ENCODE measurements at regions not wholly inside any gene's neighbourhood (a gene's known extent, or its start where the extent isn't known, plus 50 kb on each side); places are given as distances from the start of the nearest gene placed in this dataset.

DNA sequence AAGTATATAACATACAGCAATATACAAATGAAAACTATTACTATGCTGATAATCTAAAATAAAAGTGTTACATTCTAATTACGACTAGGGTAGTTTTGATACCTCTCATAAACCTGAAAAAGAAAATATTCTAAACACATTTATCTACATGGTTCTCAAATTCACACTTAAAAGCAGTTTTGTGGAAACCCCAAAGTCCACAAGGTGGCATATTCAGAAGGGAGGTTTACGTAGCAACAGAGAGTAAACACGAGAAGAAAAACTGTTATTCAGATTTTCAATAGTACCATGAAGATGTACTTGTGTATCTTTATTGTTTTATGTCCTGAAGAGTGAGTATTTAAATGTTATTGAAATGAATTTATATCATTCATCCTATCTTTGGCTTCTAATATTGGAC lies 275.9 kb upstream of the KLHL1 start:
- no peak for DNase-seq (ENCODE audit: low spot score)

DNA sequence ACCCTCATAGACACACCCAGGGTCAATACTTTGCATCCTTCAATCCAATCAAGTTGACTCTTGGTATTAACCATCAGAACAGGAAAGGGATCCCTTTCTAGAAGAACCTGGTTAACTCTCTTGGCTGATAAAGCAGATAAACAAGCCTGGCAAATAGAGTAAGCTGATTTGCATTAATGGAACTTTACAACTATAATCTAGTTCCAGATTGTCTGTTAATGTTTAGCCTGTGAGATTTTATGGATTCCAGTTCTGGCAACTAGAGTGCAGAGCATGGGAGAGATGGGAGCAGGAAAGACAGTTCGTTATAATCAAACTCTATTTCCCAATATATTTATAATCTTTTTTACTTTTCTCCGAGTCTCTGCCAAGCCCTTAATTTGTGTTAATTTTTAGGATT lies 272.6 kb upstream of the KLHL1 start:
- no peak for DNase-seq (ENCODE audit: low spot score)

DNA sequence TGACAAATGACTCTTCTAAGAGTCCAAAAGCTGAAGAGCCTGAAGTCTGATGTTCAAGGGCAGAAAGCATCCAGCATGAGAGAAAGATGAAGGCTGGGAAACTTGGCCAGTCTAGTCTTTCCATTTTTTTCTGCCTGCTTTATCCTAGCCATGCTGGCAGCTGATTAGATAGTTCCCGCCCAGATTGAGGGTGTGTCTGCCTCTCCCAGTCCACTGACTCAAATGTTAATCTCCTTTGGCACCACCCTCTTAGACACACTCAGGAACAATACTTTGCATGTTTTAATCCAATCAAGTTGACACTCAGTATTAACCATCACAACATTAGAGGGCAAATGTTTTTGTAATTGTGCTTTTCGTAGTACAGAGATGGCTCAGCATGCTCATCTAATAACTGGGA lies 267.5 kb upstream of the KLHL1 start:
- DNase-seq (ENCODE audit: low spot score): no peak

DNA sequence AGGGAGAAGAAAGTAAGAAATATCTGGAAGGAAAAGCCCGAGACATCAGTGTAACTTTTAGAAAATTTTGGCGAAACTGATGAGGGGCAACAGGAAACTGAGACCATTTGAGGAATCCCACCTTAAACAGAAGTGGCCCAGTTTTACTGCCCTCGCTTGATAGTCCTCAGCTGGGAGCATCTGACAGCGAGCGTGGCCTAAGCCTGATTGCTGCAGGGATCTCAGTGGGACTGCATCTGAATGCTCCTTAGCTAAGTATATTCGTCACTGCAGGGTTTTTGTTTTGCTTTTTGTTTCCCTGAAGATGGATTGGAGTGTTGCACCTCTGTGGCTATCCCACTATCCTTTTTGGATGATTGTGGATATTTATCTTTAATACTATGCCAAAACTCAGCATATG lies 262.7 kb upstream of the KLHL1 start:
- DNase-seq (ENCODE audit: low spot score): no peak

DNA sequence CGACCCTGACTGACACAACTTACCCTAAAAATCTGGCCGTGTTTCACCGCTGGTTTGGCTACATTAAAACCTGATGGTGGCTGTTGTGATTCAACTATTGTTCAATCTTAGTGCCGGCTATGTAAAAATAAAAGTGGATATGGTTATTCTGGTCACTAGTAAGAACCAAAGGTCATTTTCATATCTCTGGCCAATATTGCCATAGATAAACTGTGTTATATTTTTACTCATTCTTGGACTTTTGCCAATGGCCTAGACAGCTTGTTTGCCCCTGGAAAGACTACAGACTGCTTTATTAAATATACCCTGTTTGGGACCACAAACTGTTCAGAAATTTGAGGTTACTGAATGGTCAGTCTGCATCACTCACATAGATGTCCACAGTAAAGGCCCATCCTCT lies 258.5 kb upstream of the KLHL1 start:
- DNase-seq (ENCODE audit: low spot score): no peak

DNA sequence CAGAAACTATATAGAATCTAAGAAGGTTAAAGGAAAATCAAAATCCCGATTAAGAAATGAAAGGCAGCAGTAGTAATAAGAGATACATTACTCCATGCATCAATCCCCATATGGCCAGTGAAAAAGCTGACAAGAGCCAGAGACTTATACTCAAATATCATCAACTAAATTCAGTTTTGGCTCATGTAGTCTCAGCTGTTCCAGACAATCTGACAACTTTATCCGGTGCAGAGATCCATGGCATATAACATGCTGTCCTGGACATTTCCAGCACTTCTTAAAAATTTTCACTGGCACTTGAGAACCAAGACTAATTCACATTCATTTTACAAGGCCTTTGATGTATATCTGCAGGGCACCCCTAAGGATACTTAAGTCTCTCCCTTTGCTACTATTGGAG lies 255.7 kb upstream of the KLHL1 start:
- no peak for DNase-seq (ENCODE audit: low spot score)

DNA sequence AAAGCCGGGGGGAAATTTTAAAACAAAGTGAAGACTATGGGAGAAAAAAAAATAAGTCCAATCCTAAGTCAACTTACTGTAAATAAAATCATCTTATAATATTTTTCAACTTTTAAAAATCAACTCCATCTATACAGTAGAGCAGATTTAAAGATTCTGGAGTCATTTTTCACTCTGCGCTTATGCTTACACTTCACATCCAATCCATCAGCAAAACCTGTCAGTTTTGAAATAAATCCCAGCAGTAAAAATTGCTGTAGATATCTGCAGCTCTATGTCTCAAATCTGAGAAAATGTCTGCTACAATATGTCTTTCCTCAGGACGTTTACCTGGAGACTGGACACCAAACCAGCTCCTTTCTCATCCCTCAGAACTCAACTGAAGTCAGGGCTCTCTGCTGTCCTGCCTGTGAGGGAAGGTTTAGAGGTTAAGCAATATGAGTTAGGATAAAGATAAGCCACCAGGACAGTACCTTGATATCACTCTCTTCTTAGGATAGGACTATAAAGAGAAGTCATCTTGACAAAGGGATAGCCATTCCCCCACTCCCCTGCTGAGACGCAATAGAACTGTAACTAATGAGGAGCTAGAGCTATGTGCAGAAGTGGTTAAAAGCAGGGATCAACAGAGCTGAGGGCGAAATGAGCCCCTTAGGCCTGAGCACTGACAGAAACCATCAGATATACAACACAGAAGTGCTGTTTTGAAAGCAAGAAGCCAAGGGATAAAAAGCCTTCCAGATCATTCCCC lies 254.7 kb upstream of the KLHL1 start:
- no peak for DNase-seq (ENCODE audit: low spot score)

DNA sequence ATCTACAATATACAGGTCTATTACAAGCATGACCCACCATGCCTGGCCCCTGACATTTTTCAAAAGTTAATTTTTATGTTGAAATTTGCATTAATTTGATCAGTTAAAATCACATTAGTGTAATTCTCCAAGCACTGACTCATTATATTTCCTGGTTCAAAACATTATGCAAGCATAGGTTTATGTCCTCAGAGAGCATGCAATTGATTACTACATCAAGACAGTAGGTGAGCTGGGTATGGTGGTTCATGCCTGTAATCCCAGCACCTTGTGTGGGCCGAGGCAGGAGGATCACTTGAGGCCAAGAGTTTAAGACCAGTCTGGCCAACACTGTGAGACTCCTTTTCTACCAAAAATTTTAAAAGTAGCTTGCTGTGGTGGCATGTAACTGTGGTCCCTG lies 248.8 kb upstream of the KLHL1 start:
- no peak for DNase-seq (ENCODE audit: low spot score)

DNA sequence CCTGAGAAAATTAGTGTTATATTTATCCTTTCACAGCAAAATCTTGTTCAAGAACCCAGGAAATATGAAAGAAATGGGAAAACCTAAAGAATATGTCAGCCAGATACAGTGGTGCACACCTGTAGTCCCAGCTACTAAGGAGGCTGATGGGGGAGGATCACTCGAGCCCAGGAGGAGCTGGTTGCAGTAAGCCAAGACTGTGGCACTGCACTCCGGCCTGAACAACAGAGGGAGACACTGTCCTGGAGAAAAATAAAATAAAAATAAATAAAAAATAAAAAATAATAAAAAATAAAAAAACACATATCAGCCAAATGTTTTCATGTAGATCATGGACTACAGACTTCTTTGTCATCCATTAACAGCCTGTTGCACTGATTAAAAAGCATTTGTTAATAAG lies 244.8 kb upstream of the KLHL1 start:
- DNase-seq (ENCODE audit: low spot score): no peak

DNA sequence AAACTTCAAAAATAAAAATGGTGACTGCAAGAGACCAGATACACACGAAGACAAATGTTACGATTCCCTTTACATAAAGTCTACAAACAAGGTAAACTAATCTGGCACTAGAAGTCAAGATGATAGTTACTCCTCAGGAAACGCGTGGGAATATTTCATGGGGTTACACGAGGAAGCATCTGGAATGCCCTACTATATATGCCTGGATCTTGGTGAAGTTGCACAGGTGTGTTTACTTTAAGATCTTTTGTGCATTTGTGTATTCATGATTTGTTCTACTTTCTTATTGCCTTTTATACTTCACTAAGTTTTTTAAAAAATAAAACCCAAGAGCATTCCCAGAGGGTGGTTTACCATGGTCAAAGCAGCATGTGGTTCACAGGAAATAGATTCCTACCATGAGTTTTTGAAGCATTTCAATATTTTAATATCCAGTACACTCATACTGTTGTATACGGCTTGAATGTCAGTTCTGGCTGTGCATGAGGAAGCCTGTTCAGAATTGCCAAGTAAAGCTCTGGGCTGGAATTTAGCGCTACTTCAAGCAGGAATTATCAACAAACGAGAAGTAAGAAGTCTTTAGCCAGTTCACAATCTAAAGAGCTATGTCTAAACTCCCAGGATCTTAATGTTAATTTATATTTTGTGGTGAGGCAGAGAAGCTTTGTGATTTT lies 239.8 kb upstream of the KLHL1 start:
- no peak for DNase-seq (ENCODE audit: low spot score)

DNA sequence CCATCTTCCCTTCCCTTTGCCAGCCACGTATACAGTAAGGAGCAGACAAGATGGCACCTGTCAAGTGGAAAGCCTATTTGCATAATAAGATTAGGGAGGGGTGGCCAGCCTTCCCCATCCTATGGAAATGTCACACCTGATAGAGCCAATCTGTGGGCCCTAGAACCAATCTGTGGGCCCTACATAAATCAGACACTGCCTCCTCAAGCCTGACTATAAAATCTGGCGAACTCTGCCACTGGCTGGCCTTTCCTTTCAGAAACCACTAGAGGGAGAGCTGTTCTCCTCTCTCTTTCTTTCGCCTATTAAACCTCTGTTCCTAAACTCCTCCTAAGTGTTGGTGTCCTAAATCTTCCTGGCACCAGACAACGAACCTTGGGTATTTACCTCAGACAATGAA lies 231.5 kb upstream of the KLHL1 start:
- no peak for DNase-seq (ENCODE audit: low spot score)

DNA sequence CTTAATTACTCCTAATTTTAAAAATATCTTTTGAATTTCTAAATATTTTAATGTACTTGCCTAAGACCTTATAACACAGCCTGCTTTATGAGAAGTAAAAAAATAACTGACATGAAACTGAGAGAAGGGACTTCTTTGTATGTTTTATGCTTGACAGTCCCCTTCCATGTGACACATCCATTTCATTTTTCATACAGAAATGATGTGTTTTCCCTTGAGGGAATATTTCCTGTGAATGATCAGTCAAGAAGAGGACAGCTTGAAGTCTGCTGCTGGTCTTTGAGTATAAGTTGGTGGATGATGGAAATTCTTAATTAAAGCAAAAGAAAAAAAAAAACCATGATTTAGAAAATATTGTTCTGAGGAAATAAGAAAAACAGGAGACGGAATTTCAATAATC lies 230.4 kb upstream of the KLHL1 start:
- DNase-seq (ENCODE audit: low spot score): no peak

DNA sequence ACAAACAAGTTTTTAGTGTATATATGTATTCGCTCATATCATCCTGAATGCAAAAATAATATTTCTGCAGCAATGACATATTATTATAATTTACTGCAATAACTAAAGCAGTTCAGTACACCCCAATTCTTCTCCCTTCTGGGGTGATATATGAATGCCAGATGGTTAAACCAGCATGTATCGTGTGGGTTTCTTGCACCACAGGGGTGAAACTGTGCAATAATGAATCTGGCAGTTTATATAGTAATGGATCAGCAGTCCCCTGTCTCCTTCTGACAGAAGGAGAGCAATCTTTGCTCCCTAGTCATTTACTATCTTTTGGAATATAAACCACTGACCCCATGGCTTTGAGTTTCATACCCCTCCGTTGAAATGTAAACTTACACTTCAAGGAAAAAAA lies 228.6 kb upstream of the KLHL1 start:
- DNase-seq (ENCODE audit: low spot score): no peak

DNA sequence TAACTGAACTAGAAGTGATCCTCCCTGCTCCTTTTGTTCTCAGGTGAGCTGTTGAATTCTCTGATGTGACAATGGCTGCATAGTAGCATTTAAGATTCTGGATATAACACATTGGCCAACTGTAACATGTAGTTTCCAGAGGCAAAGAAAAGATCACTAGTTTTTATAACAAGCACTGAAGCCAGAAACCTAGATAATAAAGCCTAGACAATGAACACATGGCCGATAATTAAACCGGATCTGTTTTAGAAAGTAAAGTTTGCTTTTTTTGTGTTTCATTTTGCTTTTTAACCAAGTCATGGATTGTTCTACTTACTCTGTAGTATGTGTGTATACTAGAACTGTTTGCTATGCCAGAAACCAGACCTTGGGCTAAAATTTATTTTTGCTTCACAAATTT lies 225.5 kb upstream of the KLHL1 start:
- DNase-seq (ENCODE audit: low spot score): no peak

DNA sequence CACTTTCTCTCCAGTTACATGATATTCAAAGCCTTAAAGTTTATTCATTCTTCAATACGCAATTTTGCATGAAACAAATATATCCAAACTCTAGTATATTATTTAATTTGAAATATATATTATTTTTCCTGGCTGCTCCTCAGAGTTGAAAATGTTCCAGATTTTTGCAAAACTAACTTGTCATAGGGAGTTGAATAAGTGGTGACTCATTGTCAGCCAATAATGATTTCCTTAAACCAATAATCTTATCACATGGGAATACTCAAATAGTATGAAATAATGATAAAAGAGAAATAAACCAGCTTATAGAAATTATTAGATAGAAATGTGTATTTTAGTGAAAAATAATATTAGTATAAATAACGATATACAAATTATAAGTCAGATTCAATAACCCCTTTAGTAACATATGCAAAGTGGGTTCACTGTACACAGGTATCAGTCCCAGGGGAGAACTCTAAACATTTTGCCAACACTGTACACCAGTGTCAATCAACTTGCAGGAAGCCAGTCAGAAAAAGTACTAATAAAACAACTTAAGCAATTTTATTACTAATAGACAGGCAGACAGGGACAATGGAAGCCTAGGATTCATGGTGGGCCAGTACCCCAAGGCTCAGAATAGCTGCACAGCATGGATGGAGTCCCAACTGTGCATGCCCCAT lies 222.6 kb upstream of the KLHL1 start:
- no peak for DNase-seq (ENCODE audit: low spot score)

DNA sequence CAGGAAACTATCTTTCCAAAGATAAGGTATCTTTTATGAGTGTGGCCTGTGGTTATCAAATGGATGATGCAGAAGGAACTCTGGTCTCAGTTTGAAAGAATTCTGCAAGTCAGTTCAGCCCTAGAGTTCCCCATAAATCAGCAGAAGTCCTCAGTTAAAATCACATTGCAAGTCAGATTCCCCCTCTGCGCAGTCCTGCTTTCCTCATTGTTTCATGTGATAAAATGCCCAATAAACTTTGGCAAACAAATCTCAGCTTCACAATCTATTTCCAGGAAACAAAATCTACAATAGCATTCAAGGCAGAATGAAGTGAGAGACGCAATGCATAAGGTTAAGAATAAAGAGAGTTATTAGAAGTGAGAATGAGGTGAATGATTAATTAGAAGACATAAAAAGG lies 216.3 kb upstream of the KLHL1 start:
- no peak for DNase-seq (ENCODE audit: low spot score)

DNA sequence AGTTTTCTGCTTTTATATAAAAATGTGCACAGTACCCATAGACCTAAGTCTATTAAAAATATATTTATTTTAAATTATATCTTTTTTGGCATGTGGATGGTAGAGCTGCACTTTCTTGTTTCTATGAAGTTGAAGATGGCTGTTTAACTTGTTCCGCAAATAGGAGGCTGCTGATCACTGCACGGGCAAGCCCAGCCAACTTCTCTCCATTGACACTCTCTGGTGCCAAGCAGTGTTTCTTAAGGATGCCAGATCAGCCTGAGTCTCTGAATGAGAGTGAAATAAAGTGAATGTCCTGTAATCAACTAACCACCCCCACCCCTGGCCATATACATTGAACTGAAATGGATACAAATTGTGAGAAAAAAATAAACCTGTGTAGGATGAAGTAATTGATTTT lies 202.9 kb upstream of the KLHL1 start:
- no peak for DNase-seq (ENCODE audit: low spot score)

DNA sequence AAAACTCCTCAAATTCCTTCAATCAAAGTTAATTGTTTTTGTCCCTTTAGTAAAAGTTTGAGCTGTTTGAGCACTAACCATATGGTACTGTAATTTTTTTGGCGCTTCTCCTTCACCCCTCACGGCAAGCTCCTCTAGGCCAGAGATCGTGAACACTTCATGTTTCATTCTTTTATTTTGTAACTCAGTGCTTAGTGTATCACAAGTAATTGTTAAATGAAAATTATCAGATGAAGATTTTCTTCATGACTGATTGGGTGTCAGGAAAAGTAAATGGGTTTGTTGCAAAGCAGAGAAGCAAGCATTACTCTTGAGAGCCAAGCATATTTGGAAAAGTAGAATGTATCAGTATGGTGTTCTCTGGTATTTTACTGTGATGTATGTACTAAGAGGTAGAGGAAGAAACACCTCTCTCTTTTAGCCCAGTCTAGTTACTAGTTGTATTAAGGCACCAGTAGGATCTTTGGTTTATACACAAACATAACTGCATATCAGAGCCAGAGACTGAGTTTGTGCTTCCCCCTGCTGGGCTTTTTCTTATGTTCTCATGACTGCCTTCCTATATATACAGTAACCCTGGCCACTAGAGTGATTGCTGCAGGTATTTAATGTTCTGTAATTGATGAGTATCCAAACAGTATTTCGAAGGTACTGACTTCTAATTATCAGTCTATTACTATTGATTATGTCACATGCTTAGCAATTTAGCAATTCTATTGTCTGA lies 202.3 kb upstream of the KLHL1 start:
- DNase-seq (ENCODE audit: low spot score): peak; percentile 24

DNA sequence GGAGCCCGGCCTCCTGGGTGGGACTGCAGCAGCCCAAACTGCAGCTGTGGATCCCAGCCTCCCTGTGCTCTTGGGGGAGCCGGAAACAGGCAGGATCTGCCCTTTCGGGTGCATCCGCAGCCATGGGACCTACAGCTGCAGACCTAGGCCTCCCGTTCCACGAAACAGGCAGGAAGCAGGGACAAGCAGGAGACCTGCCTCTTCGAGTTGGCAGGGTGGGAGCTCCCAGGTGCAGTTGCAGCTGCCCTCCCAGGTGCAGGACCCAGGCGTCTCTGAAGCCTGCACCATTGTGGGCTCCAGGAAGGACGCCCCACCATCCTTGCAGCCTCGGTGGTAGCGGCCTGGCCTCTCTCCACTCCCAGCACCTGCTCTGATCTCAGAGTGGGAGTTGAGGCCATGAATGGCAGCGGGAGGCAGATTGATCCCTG lies 189.0 kb upstream of the KLHL1 start:
- DNase-seq (ENCODE audit: low spot score): no peak

DNA sequence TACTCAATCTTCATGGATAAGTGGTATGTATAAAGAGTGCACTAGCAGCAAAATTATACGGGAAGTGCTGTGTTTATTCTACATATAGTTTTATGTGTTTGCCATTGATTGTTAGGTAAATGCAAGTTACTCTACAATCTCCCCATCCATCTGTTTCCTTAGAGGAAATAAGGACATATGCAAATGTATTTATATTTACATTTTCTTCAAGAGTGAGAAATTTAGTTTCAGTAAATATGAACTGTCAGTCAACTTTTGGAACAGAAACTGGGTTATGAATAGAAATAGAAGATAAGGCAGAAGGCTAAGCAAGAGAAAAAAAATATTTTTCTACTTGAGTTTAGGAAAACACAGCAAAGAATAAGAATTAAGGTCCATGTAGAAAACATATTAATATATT lies 176.1 kb upstream of the KLHL1 start:
- DNase-seq (ENCODE audit: low spot score): no peak

DNA sequence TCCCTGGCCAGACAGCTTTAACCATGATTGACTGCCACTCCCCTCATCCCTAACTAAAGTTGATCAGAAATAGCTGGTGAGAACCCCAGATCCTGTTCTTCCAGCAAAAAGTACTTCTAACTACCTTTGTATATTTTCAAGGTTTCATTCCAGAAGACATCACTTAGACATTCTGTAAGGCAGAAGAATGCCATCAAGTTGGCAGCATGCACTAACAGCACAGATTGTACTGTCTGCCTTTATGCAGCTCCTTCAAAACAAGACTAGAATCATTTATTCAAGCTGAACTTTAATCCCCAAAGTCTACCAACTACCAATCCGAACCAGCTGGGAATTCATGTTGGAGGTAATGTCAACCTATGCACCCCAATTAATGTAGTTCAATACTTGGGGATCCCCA lies 167.6 kb upstream of the KLHL1 start:
- no peak for DNase-seq (ENCODE audit: low spot score)

DNA sequence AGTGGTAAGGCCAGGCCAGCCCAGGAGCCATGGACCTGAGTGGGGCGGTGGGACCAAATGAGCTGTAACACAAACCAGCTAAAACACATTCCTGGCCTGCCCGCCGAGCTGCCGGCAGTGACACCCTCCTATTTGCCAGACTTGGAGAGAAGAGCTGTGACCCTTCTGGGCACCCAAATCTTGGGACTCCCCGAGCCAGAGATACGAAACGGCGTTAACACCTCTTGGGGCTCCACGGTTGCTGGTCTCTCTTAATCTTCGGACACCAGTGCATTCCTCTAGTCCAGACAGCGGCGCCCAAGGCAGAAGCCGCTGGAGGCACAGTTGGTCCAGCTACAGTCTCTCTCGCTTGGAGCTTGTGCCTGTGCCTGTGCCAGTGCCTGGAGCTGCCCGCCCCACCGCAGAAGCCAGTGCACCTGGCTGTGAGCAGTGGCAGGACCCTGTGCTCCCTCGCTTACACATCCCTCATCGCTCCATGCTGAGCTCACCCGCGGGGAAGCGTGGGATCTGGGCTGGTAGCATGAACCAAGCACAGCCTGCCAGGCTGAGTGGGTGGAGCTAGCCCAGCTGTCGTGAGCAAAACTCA lies 147.2 kb upstream of the KLHL1 start:
- DNase-seq (ENCODE audit: low spot score): no peak

DNA sequence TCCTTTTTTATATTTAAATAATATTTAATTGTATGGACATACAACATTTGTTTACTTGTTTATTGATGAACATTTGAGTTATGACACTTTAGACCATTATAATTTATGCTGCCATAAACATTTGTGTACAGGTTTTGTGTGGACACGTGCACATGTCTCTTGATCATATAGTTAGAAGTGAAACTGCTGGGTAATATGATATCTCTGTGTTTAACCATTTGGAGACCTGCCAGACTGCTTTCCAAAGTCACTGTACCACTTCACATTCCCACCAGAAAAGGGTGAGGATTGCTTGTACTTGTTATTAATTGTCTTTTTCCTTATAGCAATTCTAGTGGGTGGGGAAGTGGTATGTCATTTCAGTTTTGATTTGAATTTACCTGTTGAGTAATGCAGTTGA lies 145.6 kb upstream of the KLHL1 start:
- DNase-seq (ENCODE audit: low spot score): no peak

Data from COLO829 (cell line).